DMS79 treated with DMSO at 0.1 percent for 48 hours (cell line): ENCODE measurements at regions not wholly inside any gene's neighbourhood (a gene's known extent, or its start where the extent isn't known, plus 50 kb on each side); places are given as distances from the start of the nearest gene placed in this dataset.
"Not testable (repeated sequence)": the region's sequence is repeated elsewhere in the genome, so short reads cannot be mapped to it uniquely, and the experiment has no call there.

Experiments used
- DNase-seq: peaks from one replicate; lab custom pipeline; 2025; lab: John Stamatoyannopoulos, UW

DNA sequence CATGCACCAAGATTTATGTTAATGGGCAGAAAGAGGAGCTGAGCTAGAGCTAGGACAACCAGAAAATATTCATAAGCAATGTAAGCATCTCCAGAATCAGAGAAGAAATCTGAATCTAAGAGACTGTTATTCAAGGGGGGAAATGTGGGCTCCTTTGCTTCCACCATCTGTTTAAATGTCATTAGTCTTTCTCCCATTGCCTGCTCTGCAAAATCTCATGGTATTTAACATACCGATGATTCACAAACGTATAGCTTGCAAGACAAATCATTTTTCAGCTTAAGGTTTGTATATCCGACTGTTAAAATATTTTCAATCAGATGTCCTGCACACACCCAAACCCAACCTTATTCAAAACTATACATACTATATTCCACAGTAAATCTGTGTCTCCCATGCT, 133.4 kb upstream of the TACR3 start:
- DNase-seq: no peak

DNA sequence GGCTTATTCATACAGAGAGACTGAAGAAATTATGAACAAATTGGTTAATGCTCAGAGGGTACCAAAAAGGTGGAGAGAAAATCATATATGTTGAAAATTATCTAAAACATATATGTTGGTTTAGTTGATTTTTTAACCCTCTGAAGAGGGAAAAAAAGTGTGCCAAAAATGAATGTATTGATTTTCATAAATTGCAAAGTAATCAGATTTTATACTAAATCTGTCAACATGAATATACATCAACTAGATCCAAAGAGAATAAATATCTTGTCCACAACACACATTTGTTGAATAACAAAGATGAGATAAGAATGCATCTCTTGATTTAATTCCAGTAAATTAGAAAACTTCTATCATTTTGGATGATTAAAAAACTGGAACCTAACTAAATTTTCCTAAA, 125.3 kb upstream of the TACR3 start:
- no peak for DNase-seq

DNA sequence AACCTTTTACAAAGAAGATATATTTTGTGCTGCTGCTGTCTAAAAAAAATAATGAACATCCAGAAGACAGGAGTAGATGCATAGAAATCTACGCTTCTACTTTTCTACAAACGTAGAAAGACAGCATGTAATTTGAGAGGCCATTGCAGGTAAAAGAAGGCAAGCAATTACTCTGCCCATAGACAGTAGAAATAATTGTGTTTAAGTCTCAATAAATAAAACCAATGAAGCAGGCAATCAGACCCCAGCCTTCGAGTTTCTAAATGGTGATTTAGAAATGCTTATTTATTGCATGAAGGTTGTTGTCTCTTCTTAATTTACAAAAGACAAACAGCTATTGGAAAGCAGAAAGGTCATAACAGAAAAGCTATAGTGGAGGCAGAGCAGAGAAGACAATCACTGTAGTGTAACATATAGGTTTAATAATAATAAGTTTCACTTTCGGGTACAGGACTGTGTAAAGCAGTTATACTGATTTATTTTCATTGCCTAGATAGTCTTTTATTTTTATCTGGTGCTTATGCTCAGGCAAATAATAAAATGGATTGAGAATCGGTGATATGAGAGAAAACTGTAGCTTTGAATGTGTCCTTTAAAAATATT, 123.0 kb upstream of the TACR3 start:
- DNase-seq: no peak

DNA sequence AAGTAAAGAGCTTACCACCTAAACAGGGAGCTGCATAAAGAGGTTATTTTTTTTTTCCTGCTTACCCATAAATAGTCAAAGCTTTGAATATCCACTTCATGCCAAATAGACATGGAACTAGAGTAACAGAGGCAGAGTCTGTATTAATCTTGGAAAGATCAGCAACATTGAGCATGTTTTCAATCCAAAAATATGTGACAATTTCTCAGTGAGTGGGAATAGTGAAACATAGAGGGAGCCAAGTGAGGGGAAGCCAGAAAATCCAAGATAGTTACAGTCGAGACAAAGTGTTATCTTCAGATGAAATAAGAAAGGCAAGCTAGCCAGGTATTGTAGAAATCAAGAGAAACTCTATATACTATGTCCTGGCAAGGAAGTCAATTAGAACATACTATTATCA, 122.3 kb upstream of the TACR3 start:
- DNase-seq: no peak

DNA sequence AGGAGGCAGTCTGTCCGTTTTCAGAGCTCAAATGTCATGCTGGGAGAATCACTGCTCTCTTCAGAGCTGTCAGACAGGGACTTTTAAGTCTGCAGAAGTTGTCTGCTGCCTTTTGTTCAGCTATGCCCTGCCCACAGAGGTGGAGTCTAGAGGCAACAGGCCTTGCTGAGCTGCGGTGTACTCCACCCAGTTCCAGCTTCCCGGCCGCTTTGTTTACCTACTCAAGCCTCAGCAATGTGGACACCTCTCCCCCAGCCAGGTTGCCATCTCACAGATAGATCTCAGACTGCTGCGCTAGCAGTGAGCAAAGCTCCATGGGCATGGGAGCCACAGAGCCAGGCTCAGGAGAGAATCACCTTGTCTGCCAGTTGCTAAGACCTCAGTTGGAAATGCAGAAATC, 90.5 kb upstream of the TACR3 start:
- DNase-seq: not testable (repeated sequence)

DNA sequence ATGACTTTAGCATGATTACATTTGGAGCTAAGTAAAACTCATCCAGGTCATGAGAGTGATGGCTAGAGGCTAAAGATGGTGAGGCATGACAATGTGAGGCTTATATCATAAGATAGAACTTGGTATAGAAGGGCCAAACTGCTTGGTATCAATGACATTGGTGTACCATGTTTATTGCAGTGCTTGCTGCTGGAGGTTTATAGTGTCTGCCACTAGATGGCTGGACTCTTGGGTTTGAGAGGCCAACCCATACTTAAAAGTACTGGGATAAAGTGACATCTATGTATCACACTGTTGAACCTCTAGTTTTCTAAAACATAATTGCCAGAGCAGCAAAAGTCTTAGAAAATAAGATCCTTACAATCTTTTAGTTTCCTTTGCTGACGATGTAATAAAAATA, 83.0 kb upstream of the TACR3 start:
- DNase-seq: no peak

DNA sequence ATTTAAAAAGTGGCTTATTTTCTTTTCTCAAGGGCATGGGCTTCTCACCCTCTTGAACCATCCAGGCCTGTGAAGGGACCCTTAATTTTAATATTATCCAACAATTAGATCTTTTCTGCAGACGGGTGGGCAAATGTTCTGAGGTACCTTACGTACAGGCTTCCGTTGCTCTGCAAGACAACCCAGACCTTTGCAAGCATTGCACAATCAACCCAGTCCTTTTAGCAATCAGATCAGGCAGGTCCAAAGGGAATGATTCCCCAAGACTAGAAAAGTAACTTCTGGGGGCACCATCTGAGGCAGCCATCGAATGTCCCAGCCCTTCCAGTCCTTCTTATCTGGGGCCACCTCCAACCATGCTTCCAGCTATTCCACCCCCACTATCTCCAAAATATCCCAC, 67.3 kb upstream of the TACR3 start:
- no peak for DNase-seq

DNA sequence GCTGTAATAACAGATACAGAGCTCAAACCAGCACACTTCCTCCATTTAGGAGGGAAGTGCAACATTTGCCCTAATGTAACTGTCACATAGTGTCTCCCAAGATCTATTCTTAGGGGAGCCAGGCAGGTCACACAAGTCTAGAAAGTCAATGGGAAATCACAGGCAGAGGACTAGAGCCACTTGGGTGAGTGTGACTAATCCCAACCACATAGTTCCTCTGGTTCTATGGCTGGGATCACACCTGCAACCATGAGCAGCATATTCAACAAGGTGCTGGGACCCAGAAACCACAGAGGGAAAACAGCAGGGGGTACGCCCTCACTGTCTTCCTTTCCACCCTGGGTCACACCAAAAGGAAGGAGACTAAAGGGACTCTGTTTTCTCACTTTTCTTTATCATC, 66.8 kb upstream of the TACR3 start:
- no peak for DNase-seq

DNA sequence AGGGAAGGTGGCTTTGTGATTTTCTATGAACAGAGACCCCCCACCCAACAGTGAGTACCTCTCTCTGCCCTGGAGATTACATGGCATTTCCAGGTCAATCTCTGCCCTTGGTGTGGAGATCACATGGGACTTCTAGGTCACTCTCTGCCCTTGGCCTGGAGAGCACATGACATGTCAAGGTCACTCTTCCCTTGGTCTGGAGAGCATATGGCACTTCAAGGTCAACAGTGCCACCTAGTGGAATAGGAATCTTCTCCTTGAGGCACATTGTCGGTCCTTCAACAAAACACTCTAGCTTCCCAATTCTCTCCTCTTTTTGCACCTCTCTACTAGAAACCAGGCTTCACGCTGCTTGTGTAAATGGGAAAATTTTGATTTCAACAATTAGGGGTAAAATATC, 66.2 kb upstream of the TACR3 start:
- no peak for DNase-seq

DNA sequence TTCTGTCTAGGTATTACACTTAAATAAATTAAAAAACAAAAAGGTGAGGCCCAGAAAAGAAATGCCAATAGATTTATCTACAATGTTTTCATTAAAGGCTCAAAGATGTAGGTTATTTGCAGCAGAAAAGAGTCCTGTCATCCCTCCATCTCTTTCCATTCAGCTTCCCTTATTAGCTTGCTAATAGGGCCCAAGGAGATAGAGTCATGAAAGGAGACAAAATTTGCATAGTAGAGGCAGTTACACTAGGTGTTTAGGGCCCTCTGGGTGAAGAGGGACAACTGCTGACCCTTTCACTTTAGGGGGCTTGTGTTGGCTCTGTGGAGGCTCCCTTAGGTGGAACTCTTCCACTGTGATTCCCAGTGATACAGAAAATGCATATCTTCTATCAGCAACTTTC, 58.4 kb upstream of the TACR3 start:
- DNase-seq: no peak

DNA sequence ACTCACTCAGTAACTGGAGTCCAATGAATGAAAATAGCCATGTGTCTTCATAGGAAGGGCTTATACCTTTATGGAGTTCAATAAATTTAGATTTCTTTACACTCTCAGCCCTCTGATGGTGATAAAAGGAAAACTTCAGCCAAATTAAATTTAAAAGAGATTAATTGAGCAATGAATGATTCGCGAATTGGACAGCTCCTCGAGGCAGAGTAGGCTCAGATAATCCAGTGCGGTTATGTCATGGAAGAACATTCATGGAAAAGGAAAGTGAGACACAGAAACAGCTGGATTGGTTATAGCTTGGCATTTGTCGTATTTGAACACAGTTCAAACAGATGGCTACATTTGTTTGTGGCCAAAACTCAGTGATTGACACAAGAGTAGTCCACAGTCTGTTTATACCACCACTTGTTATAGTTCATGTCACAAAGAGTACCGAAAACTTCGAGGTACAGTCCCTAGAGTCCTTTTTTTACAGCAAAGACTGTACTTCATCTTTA, 54.6 kb upstream of the TACR3 start:
- no peak for DNase-seq

DNA sequence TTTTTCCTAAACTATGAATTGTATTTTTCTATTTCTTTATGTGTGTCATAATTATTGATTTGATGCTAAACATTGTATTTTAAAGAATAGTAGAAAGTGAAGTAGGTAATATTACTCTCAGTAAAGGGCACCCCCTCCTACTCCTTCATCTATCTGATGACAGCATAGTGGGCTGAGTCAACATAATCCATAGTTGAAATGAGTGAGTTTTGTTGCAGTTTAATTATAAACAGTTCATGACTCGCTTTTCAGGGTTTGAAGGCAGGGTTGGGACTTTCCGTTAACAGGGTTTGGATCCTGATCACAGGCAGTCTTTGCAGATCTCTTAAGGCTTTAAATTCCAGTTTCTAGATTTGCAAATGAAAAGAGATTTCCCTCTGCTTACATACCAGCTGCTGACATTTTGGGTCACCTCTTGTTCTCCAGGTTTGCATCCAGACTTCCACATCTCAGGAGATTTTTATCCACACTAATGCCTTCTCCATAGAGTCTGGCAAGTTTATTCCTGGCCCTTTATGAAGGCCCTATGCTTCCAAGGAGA, 54.0 kb upstream of the TACR3 start:
- no peak for DNase-seq
